ENCODE measurements at regions not wholly inside any gene's neighbourhood (a gene's known extent, or its start where the extent isn't known, plus 50 kb on each side); places are given as distances from the start of the nearest gene placed in this dataset.
A peak's percentile ranks its signal among the peaks of the same experiment; 100 is the strongest.
"Not testable (repeated sequence)": the region's sequence is repeated elsewhere in the genome, so short reads cannot be mapped to it uniquely, and the experiment has no call there.

GRCh38 chr9:134547161-134548100, 94.2 kb upstream of the COL5A1 start:
- DNase-seq = no peak

- DNase-seq = no peak
These were observed 93.4 kb upstream of the COL5A1 start for GRCh38 chr9:134548185-134548584.

GRCh38 chr9:134548618-134549017, 93.0 kb upstream of the COL5A1 start:
- DNase-seq = no peak

- no peak for DNase-seq
These were observed 92.3 kb upstream of the COL5A1 start for GRCh38 chr9:134549336-134549735.

GRCh38 chr9:134550081-134550480, 91.5 kb upstream of the COL5A1 start:
- DNase-seq = not testable (repeated sequence)

- DNase-seq = no peak
These were observed 91.0 kb upstream of the COL5A1 start for GRCh38 chr9:134550584-134550983.

GRCh38 chr9:134551176-134551575, 90.4 kb upstream of the COL5A1 start:
- no peak for DNase-seq

- DNase-seq = peak; percentile 67 to 81 (median 77)
These were observed 89.8 kb upstream of the COL5A1 start for GRCh38 chr9:134551644-134552348.

- DNase-seq = no peak
These were observed 89.1 kb upstream of the COL5A1 start for GRCh38 chr9:134552349-134552990.

GRCh38 chr9:134553061-134553891, 88.3 kb upstream of the COL5A1 start:
- DNase-seq = no peak

GRCh38 chr9:134553996-134554372, 87.6 kb upstream of the COL5A1 start:
- DNase-seq = no peak

- DNase-seq = no peak
These were observed 87.1 kb upstream of the COL5A1 start for GRCh38 chr9:134554373-134555093.

- no peak for DNase-seq
These were observed 86.4 kb upstream of the COL5A1 start for GRCh38 chr9:134555094-134555650.

GRCh38 chr9:134556531-134557068, 85.0 kb upstream of the COL5A1 start:
- no peak for DNase-seq

- no peak for DNase-seq
These were observed 84.3 kb upstream of the COL5A1 start for GRCh38 chr9:134557331-134557730.

GRCh38 chr9:134558124-134558905, 83.3 kb upstream of the COL5A1 start:
- DNase-seq = no peak

GRCh38 chr9:134559013-134559412, 82.6 kb upstream of the COL5A1 start:
- no peak for DNase-seq

GRCh38 chr9:134560206-134560605, 81.4 kb upstream of the COL5A1 start:
- DNase-seq = no peak

- DNase-seq = no peak
These were observed 80.9 kb upstream of the COL5A1 start for GRCh38 chr9:134560654-134561053.

- no peak for DNase-seq
These were observed 80.0 kb upstream of the COL5A1 start for GRCh38 chr9:134561427-134562145.

Data from suppressor macrophage treated with lipopolysaccharide for 1 hour (primary cell).